ENCODE measurements at regions not wholly inside any gene's neighbourhood (a gene's known extent, or its start where the extent isn't known, plus 50 kb on each side); places are given as distances from the start of the nearest gene placed in this dataset.

GRCh38 chr1:4954392-4954791 lies 300.0 kb downstream of the AJAP1 start:
- TF ChIP-seq CTCF (IDR thresholded peaks at IDR 0.05; ENCODE audit: low read depth, low read length, missing control alignments), result no peak
- DNase-seq (ENCODE audit: low read depth), result no peak
- H3K4me3 ChIP-seq (ENCODE audit: low read depth, low read length), result no peak overlapping the region

- DNase-seq (ENCODE audit: low read depth), result no peak
- no peak for TF ChIP-seq CTCF (IDR thresholded peaks at IDR 0.05; ENCODE audit: low read depth, low read length, missing control alignments)
- H3K4me3 ChIP-seq (ENCODE audit: low read depth, low read length), result no peak overlapping the region
Measured at GRCh38 chr1:4951601-4952000, 297.2 kb downstream of the AJAP1 start.

- no peak overlapping the region for H3K4me3 ChIP-seq (ENCODE audit: low read depth, low read length)
- DNase-seq (ENCODE audit: low read depth), result no peak
- TF ChIP-seq CTCF (IDR thresholded peaks at IDR 0.05; ENCODE audit: low read depth, low read length, missing control alignments), result no peak
Measured at GRCh38 chr1:4946343-4946742, 291.9 kb downstream of the AJAP1 start.

- no peak for DNase-seq (ENCODE audit: low read depth)
- no peak for TF ChIP-seq CTCF (IDR thresholded peaks at IDR 0.05; ENCODE audit: low read depth, low read length, missing control alignments)
Measured at GRCh38 chr1:4944911-4945310, 290.5 kb downstream of the AJAP1 start.

GRCh38 chr1:4944072-4944471 lies 289.7 kb downstream of the AJAP1 start:
- H3K4me3 ChIP-seq (ENCODE audit: low read depth, low read length), result no peak overlapping the region
- no peak for DNase-seq (ENCODE audit: low read depth)

More at GRCh38 chr1:4944911-4945310, 290.5 kb downstream of the AJAP1 start:
- H3K4me3 ChIP-seq (ENCODE audit: low read depth, low read length), result no peak overlapping the region

GRCh38 chr1:4939266-4939665 lies 284.9 kb downstream of the AJAP1 start:
- no peak overlapping the region for H3K4me3 ChIP-seq (ENCODE audit: low read depth, low read length)
- TF ChIP-seq CTCF (IDR thresholded peaks at IDR 0.05; ENCODE audit: low read depth, low read length, missing control alignments), result no peak
- no peak for DNase-seq (ENCODE audit: low read depth)

More at GRCh38 chr1:4944072-4944471, 289.7 kb downstream of the AJAP1 start:
- no peak for TF ChIP-seq CTCF (IDR thresholded peaks at IDR 0.05; ENCODE audit: low read depth, low read length, missing control alignments)

GRCh38 chr1:4937876-4938534 lies 283.6 kb downstream of the AJAP1 start:
- DNase-seq (ENCODE audit: low read depth), result no peak
- H3K4me3 ChIP-seq (ENCODE audit: low read depth, low read length), result no peak overlapping the region
- TF ChIP-seq CTCF (IDR thresholded peaks at IDR 0.05; ENCODE audit: low read depth, low read length, missing control alignments), result no peak

Measured in GM12864 (cell line).